ENCODE measurements at regions not wholly inside any gene's neighbourhood (a gene's known extent, or its start where the extent isn't known, plus 50 kb on each side); places are given as distances from the start of the nearest gene placed in this dataset.

DNA sequence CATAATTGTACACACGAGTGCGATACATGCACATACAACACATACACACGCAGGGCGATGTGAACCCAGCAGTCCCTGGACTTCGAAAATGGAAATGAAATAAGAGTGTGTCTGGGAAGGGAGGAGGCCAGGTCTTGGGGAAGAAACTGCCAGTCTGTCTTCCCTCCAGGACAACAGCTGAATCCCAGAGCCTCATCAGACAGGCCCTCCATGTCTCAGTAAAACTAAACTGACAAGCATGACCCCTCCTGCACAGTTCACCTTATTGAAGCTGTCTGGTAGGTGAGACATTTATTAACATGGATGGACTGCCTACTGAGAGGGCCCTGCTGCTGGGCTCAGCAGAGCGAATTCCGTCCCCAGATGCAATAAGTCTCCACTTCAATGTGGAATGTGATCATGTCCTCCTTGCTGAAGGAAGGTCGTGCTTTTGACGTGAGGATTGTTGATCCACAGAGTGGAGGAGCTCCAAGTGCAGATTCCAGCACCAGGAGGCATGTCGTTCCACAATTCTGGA lies 117.4 kb downstream of the SOX9 start:
- H3K9ac ChIP-seq (ENCODE audit: insufficient read length), result no peak overlapping the region
- no peaks in the 10 kb centered on the region for H3K9me3 ChIP-seq (ENCODE audit: low read depth, low read length)
- H3K4me3 ChIP-seq, result no peak overlapping the region
- TF ChIP-seq POLR2AphosphoS5 (IDR thresholded peaks at IDR 0.05; ENCODE audit: borderline replicate concordance, low read depth, low read length) (no peak), EZH2 (IDR thresholded peaks at IDR 0.05) (no peak)
- H3K36me3 ChIP-seq (ENCODE audit: insufficient read depth, low read length), result no peaks in the 10 kb centered on the region
- H3K27ac ChIP-seq, result no peak overlapping the region
- no peak for DNase-seq (ENCODE audit: low read depth, low spot score)

DNA sequence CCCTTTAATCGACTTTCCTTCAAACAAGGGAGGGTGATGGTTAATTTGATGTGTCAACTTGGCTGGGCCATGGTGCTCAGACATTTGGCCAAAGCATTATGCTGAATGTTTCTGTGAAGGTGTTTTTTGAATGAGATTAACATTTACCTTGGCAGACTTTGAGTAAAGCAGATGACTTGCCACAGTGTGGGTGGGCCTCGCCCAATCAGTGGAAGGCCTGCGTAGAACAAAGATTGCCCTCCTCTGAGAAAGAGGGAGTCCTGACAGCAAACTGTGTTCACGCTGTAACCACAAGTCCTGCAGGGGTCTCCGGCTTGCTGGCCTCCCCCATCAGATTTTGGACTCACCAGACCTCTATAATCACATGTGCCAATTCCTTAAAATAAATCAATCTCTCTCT lies 118.7 kb downstream of the SOX9 start:
- Histone ChIP-seq H3K4me3 (no peak overlapping the region), H3K9me3 (ENCODE audit: low read depth, low read length) (no peaks in the 10 kb centered on the region), H3K9ac (ENCODE audit: insufficient read length) (no peak overlapping the region), H3K27ac (no peak overlapping the region), H3K36me3 (ENCODE audit: insufficient read depth, low read length) (no peaks in the 10 kb centered on the region)
- TF ChIP-seq FOXP2 (optimal IDR thresholded peaks at IDR 0.05; ENCODE audit: control extremely low read depth, extremely low read length, insufficient read depth), result no peak
- TF ChIP-seq POLR2AphosphoS5 (IDR thresholded peaks at IDR 0.05; ENCODE audit: borderline replicate concordance, low read depth, low read length), result no peak
- TF ChIP-seq EZH2 (IDR thresholded peaks at IDR 0.05), result no peak
- DNase-seq (ENCODE audit: low read depth, low spot score), result no peak

- Histone ChIP-seq H3K9me3 (ENCODE audit: low read depth, low read length) (no peaks in the 10 kb centered on the region), H3K36me3 (ENCODE audit: insufficient read depth, low read length) (no peaks in the 10 kb centered on the region), H3K27ac (no peak overlapping the region), H3K9ac (ENCODE audit: insufficient read length) (no peak overlapping the region), H3K4me3 (no peak overlapping the region)
- DNase-seq (ENCODE audit: low read depth, low spot score), result no peak
- TF ChIP-seq EZH2 (IDR thresholded peaks at IDR 0.05), result no peak
- no peak for TF ChIP-seq FOXP2 (optimal IDR thresholded peaks at IDR 0.05; ENCODE audit: control extremely low read depth, extremely low read length, insufficient read depth)
- TF ChIP-seq POLR2AphosphoS5 (IDR thresholded peaks at IDR 0.05; ENCODE audit: borderline replicate concordance, low read depth, low read length), result no peak
Observed at GRCh38 chr17:72240333-72240732, 119.5 kb downstream of the SOX9 start.

- TF ChIP-seq POLR2AphosphoS5 (IDR thresholded peaks at IDR 0.05; ENCODE audit: borderline replicate concordance, low read depth, low read length) (no peak), EZH2 (IDR thresholded peaks at IDR 0.05) (no peak), FOXP2 (optimal IDR thresholded peaks at IDR 0.05; ENCODE audit: control extremely low read depth, extremely low read length, insufficient read depth) (no peak)
- H3K9ac ChIP-seq (ENCODE audit: insufficient read length), result no peak overlapping the region
- H3K27ac ChIP-seq, result no peak overlapping the region
- H3K9me3 ChIP-seq (ENCODE audit: low read depth, low read length), result no peaks in the 10 kb centered on the region
- no peaks in the 10 kb centered on the region for H3K36me3 ChIP-seq (ENCODE audit: insufficient read depth, low read length)
- DNase-seq (ENCODE audit: low read depth, low spot score), result no peak
- H3K4me3 ChIP-seq, result no peak overlapping the region
Observed at GRCh38 chr17:72244494-72244893, 123.7 kb downstream of the SOX9 start.

DNA sequence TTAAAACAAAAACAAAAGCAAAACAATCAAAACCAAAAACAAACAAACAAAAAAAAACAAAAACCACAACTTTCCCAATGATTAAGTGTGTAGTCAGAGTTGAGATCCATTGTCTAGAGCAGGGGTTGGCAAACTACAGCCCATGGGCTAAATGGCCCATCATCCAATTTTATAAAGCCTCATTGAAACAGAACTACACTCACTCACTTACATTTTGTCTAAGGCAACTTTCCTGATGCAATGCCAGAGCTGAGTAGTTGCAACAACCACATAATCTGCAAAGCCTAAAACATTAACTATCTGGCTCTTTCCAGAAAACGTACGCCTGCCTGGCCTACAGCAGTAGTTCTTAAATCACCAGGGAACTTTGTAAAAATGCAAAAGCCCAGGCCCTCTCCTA lies 124.1 kb downstream of the SOX9 start:
- TF ChIP-seq FOXP2 (optimal IDR thresholded peaks at IDR 0.05; ENCODE audit: control extremely low read depth, extremely low read length, insufficient read depth) (no peak), EZH2 (IDR thresholded peaks at IDR 0.05) (no peak), POLR2AphosphoS5 (IDR thresholded peaks at IDR 0.05; ENCODE audit: borderline replicate concordance, low read depth, low read length) (no peak)
- Histone ChIP-seq H3K9me3 (ENCODE audit: low read depth, low read length) (no peaks in the 10 kb centered on the region), H3K36me3 (ENCODE audit: insufficient read depth, low read length) (no peaks in the 10 kb centered on the region), H3K9ac (ENCODE audit: insufficient read length) (no peak overlapping the region), H3K4me3 (no peak overlapping the region), H3K27ac (no peak overlapping the region)
- no peak for DNase-seq (ENCODE audit: low read depth, low spot score)

DNA sequence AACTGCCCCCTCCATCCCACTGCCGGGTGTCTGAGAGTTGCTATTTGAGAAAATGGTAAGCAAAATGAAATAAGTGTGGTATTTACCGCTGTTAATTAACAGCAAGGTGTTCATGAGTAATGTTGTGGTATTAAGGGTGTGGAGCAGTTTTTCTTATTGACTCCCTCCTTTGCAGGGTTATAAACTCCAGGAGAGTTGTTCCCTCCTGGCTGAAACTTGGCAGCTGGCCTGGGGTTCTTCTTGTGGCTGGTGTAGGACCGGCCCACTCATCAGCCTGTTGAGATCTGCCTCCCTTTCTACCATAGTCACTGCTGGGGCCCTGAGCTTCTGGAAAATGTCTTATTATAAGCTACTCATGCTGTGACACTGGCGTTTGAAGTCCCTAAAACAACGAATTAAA lies 128.6 kb downstream of the SOX9 start:
- Histone ChIP-seq H3K27ac (no peak overlapping the region), H3K9ac (ENCODE audit: insufficient read length) (no peak overlapping the region), H3K9me3 (ENCODE audit: low read depth, low read length) (no peaks in the 10 kb centered on the region), H3K36me3 (ENCODE audit: insufficient read depth, low read length) (no peaks in the 10 kb centered on the region), H3K4me3 (no peak overlapping the region)
- no peak for TF ChIP-seq EZH2 (IDR thresholded peaks at IDR 0.05)
- DNase-seq (ENCODE audit: low read depth, low spot score), result no peak

DNA sequence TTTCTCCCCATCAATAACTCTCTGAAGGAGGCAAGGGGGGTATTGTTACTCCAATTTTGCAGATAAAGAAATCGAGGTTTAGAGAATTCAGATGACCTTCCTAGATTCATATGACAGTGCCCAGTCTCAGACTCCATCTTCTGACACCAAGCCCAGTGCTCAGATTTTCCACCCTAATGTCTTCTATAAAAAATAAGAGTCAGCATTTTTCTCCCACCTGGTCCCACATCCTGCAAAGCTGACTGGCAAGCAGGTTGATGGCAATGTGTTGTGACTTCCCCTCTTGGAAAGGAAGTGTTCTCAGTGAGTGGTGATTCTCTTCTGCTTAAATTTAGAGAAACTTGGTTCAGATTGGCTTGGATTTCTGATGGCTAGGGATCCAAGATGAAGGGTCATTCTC lies 129.4 kb downstream of the SOX9 start:
- no peaks in the 10 kb centered on the region for H3K36me3 ChIP-seq (ENCODE audit: insufficient read depth, low read length)
- TF ChIP-seq FOXP2 (optimal IDR thresholded peaks at IDR 0.05; ENCODE audit: control extremely low read depth, extremely low read length, insufficient read depth) (no peak), POLR2AphosphoS5 (IDR thresholded peaks at IDR 0.05; ENCODE audit: borderline replicate concordance, low read depth, low read length) (no peak), EZH2 (IDR thresholded peaks at IDR 0.05) (no peak)
- H3K9me3 ChIP-seq (ENCODE audit: low read depth, low read length), result no peaks in the 10 kb centered on the region
- H3K27ac ChIP-seq, result no peak overlapping the region
- no peak overlapping the region for H3K4me3 ChIP-seq
- H3K9ac ChIP-seq (ENCODE audit: insufficient read length), result no peak overlapping the region
- DNase-seq (ENCODE audit: low read depth, low spot score), result no peak

GRCh38 chr17:72253597-72253996 lies 132.8 kb downstream of the SOX9 start:
- no peak for DNase-seq (ENCODE audit: low read depth, low spot score)
- no peaks in the 10 kb centered on the region for H3K9me3 ChIP-seq (ENCODE audit: low read depth, low read length)
- no peaks in the 10 kb centered on the region for H3K36me3 ChIP-seq (ENCODE audit: insufficient read depth, low read length)
- TF ChIP-seq EZH2 (IDR thresholded peaks at IDR 0.05) (no peak), FOXP2 (optimal IDR thresholded peaks at IDR 0.05; ENCODE audit: control extremely low read depth, extremely low read length, insufficient read depth) (no peak), POLR2AphosphoS5 (IDR thresholded peaks at IDR 0.05; ENCODE audit: borderline replicate concordance, low read depth, low read length) (no peak)
- H3K9ac ChIP-seq (ENCODE audit: insufficient read length), result no peak overlapping the region
- H3K4me3 ChIP-seq, result no peak overlapping the region
- no peak overlapping the region for H3K27ac ChIP-seq

DNA sequence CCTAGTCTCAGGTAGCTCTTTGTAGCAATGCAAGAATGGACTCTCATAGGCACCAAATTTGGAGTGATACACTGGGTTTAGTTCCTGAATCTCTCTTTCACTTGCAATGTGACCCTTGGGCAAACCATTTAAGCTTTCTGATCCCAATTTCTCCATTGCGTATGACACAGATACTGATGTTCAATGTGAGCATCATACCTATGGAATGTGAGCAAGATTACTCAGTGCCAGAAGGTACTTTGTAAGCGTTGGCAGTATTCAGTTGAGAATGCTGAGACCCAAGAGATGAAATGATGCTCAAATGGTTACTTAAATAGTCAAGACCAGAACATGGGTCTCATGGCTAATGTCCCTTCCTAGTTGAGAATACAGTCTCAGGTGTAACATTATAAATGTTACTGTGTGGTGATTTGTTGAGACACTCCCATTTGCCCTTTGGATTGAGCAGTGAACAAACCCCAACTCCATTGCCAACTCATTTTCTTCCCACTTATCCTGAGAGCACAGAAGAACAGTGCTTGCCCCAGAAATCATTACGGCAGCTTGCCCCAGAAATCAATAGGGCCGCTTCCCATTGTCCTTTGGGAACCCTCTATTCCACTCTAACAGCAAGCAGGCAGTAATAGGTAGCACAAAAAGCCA lies 134.1 kb downstream of the SOX9 start:
- DNase-seq (ENCODE audit: low read depth, low spot score), result no peak
- Histone ChIP-seq H3K27ac (no peak overlapping the region), H3K4me3 (no peak overlapping the region), H3K9me3 (ENCODE audit: low read depth, low read length) (no peaks in the 10 kb centered on the region), H3K36me3 (ENCODE audit: insufficient read depth, low read length) (no peaks in the 10 kb centered on the region), H3K9ac (ENCODE audit: insufficient read length) (no peak overlapping the region)
- TF ChIP-seq FOXP2 (optimal IDR thresholded peaks at IDR 0.05; ENCODE audit: control extremely low read depth, extremely low read length, insufficient read depth) (no peak), EZH2 (IDR thresholded peaks at IDR 0.05) (no peak), POLR2AphosphoS5 (IDR thresholded peaks at IDR 0.05; ENCODE audit: borderline replicate concordance, low read depth, low read length) (no peak)

Data from SK-N-MC (cell line).